ENCODE measurements at regions not wholly inside any gene's neighbourhood (a gene's known extent, or its start where the extent isn't known, plus 50 kb on each side); places are given as distances from the start of the nearest gene placed in this dataset.

DNA sequence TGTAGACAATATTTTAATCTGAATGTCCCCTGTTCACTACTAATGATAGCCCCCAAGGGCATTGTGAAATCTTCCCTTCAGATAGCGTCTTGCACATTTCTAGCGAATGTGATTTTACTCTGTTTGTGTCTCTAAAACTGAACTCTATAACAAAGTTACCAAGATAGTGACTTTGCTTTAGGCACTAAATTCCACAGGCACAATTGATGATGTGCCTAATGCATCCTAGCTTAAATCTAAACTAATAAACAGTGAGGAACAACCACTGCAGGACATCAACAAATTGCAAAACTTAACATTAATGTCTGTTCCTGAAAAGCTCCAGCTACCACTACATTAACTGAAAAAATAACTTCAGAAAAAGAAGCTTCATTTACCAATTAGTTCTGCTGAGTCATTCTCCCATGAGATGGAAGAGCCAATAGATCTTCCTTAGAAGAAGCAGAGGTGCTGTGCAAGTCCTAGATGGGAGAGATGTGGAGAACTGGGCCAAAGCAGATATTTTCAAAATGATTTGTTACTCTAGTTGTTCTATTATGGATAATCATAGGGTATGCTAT is 1065.0 kb downstream of the EPHA7 start:
- H3K9me3 Mint-ChIP-seq: no peaks in the 10 kb centered on the region
- intact Hi-C loops (cut with micrococcal nuclease): no loop called here
- H3K4me1 Mint-ChIP-seq (ENCODE audit: low read depth): no peaks in the 10 kb centered on the region
- DNase-seq: no peak
- CTCF ChIA-PET: no interaction called here
- no peaks in the 10 kb centered on the region for H3K36me3 Mint-ChIP-seq (ENCODE audit: low read depth)
- no peak overlapping the region for H3K4me3 Mint-ChIP-seq
- no peak overlapping the region for H3K27ac Mint-ChIP-seq
- no peaks in the 10 kb centered on the region for H3K27me3 Mint-ChIP-seq (ENCODE audit: low read depth)

DNA sequence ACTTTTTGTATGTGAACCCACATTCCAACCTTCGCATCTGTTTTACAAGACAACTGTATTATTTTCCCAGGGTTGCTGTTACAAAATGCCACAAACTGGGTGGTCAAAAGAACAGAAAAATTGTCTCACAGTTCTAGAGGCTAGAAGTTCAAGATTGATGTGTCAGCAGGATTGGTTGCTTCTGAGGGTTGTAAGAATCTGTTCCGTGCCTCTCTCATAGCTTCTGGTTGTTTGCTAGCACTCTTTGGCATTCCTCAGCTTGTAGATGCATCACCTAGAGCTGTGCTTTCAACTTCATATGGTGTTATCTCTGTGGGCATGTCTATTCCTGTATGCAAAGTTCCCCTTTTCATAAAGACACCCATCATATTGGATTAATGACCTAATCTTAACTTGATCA is 1067.2 kb downstream of the EPHA7 start:
- H3K4me3 Mint-ChIP-seq: no peak overlapping the region
- no peak for DNase-seq
- no peaks in the 10 kb centered on the region for H3K27me3 Mint-ChIP-seq (ENCODE audit: low read depth)
- H3K4me1 Mint-ChIP-seq (ENCODE audit: low read depth): no peaks in the 10 kb centered on the region
- H3K9me3 Mint-ChIP-seq: no peaks in the 10 kb centered on the region
- intact Hi-C loops (cut with micrococcal nuclease): no loop called here
- H3K36me3 Mint-ChIP-seq (ENCODE audit: low read depth): no peaks in the 10 kb centered on the region
- no peak overlapping the region for H3K27ac Mint-ChIP-seq
- CTCF ChIA-PET: no interaction called here

DNA sequence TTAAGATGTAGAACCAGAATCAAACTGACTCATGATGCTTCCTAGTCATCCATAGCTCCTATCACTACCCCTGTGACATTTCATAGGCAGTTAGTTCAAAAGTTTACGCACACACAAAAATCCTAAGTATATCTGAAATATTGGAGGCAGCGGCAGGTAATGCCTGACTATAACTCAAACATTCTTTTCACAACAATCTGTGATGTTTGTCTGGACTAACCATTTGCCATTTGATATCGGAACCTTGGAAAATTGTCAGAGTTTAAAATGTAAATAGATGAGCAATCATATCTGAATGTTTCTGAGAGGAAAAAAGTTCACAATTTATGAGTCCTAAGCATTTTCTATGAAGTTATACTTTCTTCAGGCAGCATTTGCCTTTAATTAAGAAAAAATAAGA is 1078.2 kb downstream of the EPHA7 start:
- CTCF ChIA-PET: no interaction called here
- Mint-ChIP-seq H3K36me3 (ENCODE audit: low read depth) (no peaks in the 10 kb centered on the region), H3K4me3 (no peak overlapping the region), H3K4me1 (ENCODE audit: low read depth) (no peaks in the 10 kb centered on the region), H3K27me3 (ENCODE audit: low read depth) (no peaks in the 10 kb centered on the region), H3K9me3 (no peaks in the 10 kb centered on the region), H3K27ac (no peak overlapping the region)
- intact Hi-C loops (cut with micrococcal nuclease): no loop called here
- DNase-seq: no peak

DNA sequence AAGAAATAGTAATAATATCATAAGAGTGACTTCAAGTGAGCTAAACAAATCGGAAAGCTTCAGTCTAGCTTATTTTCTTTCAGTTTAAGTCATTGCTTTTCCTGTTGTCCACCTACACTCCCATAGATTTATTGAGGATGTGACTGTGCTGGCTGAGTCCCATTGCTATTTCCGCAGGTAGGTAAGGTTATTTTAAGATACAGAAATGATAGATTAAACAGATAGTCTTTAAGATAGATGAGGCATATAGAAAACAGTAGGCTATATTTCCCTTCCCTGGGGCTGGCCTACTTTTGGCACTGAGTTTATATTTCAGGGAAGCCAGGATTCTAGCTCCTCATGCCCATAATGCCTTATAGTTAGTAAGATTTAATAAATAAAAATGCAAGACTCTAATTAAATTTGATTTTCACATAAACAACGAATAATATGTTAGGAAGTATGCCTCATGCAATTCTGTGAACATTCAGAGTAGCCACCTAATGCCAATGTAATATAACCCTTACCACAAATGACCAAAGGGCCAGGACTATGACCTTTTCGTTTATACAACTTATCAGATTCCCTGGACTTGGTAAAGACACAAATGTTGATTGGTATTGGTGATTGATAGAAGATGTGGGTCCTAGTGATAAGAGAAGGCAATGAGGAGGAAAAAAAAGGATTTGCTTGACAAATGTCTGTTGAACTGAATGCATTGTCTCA is 1079.3 kb downstream of the EPHA7 start:
- Mint-ChIP-seq H3K36me3 (ENCODE audit: low read depth) (no peaks in the 10 kb centered on the region), H3K27me3 (ENCODE audit: low read depth) (no peaks in the 10 kb centered on the region), H3K4me3 (no peak overlapping the region), H3K9me3 (no peaks in the 10 kb centered on the region), H3K4me1 (ENCODE audit: low read depth) (no peaks in the 10 kb centered on the region), H3K27ac (no peak overlapping the region)
- intact Hi-C loops (cut with micrococcal nuclease): no loop called here
- CTCF ChIA-PET: no interaction called here
- DNase-seq: no peak

DNA sequence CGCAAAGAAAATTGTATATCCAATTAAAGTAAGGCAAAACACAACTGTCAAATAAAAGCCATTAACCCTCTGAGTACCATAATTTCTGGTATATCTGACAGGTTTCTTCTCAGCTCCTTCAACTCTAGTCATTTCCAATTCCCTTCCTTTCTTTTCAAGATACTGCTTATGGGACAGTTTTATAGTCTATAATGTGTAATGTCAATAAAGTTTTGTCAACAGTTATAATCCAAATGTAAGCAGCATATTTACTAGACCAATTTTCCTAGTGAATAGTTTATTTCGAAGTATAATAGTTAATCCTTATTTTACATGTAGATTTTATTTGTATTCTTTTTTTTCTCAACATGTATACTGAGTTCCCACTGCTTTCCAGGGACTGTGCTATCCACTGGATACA is 1081.8 kb downstream of the EPHA7 start:
- CTCF ChIA-PET: no interaction called here
- Mint-ChIP-seq H3K9me3 (no peaks in the 10 kb centered on the region), H3K4me1 (ENCODE audit: low read depth) (no peaks in the 10 kb centered on the region), H3K4me3 (no peak overlapping the region), H3K27me3 (ENCODE audit: low read depth) (no peaks in the 10 kb centered on the region), H3K36me3 (ENCODE audit: low read depth) (no peaks in the 10 kb centered on the region), H3K27ac (no peak overlapping the region)
- intact Hi-C loops (cut with micrococcal nuclease): no loop called here
- no peak for DNase-seq

DNA sequence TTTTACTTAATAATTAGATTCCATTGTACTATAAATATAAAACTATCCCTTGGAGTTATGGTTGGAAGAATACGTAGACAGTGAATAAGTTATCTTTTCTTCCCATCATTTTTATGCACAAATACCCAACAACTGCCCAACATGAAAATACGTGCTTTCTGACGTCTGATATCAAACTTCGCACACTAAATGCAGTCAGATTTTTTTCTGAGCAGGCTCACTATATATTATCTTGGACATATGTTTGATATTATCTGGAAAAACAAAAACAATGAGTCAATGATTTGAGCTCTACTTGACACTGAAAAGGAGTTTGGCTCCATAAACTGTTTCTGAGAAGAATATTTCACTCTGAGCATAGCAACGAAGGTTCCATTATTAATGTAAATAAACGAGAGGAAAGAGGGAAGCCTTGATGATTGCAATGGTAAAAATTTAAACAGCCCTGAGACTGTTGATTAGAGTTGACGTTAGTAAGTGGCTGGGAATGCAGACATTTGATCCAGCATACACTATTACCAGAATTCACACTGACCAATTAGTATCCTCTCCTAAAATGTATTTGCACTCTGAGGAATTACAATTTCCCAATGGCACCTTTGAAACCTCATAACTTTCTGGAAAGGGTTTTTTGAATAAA is 1090.0 kb downstream of the EPHA7 start:
- DNase-seq: no peak
- H3K27me3 Mint-ChIP-seq (ENCODE audit: low read depth): no peaks in the 10 kb centered on the region
- CTCF ChIA-PET: no interaction called here
- H3K27ac Mint-ChIP-seq: no peak overlapping the region
- intact Hi-C loops (cut with micrococcal nuclease): no loop called here
- H3K4me1 Mint-ChIP-seq (ENCODE audit: low read depth): no peaks in the 10 kb centered on the region
- H3K4me3 Mint-ChIP-seq: no peak overlapping the region
- H3K9me3 Mint-ChIP-seq: no peaks in the 10 kb centered on the region
- H3K36me3 Mint-ChIP-seq (ENCODE audit: low read depth): no peaks in the 10 kb centered on the region

DNA sequence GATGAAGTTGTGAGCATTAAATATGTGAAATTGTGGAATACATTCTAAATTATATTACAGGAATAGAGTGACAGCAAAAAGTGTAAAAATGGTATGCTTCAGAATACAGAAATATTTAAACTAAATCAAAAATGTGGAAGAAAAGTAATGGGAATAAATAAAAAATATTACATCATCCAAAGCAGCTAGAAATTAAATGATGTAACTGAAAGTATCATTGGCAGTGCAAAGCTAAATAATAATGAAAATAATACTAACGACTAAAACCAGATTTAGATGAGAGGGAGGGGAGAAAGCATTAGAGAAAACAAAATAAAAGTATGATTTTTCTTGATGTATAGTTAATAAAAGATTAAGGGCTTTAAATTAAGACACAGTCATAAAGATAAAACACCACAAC is 1104.0 kb downstream of the EPHA7 start:
- DNase-seq: no peak
- H3K9me3 Mint-ChIP-seq: peaks cover 2% of the 10 kb centered on the region
- H3K27me3 Mint-ChIP-seq (ENCODE audit: low read depth): no peaks in the 10 kb centered on the region
- H3K4me3 Mint-ChIP-seq: no peak overlapping the region
- no peak overlapping the region for H3K27ac Mint-ChIP-seq
- CTCF ChIA-PET: no interaction called here
- H3K4me1 Mint-ChIP-seq (ENCODE audit: low read depth): no peaks in the 10 kb centered on the region
- no peaks in the 10 kb centered on the region for H3K36me3 Mint-ChIP-seq (ENCODE audit: low read depth)
- intact Hi-C loops (cut with micrococcal nuclease): no loop called here

DNA sequence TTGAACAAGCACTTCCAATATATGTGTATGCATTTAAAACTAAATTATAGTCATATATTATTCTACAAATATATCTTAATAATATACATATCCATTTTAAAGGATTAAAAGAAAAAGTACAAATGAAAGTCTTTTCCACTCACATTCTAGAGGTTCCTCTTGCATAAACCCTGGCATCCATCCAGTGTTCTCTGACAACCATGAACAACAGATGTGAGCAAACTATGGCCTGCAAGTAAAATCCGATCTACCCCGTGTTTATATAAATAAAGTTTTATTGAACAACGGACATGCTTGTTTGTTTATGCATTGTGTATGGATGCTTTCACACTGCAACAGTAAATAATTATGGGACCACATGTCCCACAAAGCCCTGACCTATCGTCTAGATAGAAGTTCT is 1122.3 kb downstream of the EPHA7 start:
- Mint-ChIP-seq H3K27ac (no peak overlapping the region), H3K4me3 (no peak overlapping the region), H3K9me3 (no peaks in the 10 kb centered on the region), H3K27me3 (ENCODE audit: low read depth) (no peaks in the 10 kb centered on the region), H3K36me3 (ENCODE audit: low read depth) (no peaks in the 10 kb centered on the region), H3K4me1 (ENCODE audit: low read depth) (no peaks in the 10 kb centered on the region)
- CTCF ChIA-PET: no interaction called here
- intact Hi-C loops (cut with micrococcal nuclease): no loop called here
- no peak for DNase-seq

DNA sequence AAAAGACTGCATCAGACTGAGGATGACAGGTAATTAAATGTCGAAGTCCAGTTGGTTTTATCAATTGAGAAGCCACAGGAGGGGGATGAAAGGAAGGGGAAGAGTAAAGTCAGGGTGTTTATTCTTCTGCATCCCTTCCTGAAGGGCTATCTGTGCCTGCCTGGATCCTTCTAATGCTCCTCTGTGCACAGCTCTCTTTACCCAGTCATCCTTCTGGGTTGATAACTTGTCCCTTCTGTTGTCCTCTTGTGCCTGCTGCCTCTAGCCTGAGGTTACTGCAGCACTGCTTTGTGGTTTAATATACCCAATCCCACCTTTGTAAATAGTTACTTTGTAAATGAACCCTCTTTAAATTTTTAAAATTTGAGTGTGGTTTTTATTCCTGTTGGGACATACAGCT is 1127.3 kb downstream of the EPHA7 start:
- no peak overlapping the region for H3K4me3 Mint-ChIP-seq
- no peak for DNase-seq
- intact Hi-C loops (cut with micrococcal nuclease): no loop called here

DNA sequence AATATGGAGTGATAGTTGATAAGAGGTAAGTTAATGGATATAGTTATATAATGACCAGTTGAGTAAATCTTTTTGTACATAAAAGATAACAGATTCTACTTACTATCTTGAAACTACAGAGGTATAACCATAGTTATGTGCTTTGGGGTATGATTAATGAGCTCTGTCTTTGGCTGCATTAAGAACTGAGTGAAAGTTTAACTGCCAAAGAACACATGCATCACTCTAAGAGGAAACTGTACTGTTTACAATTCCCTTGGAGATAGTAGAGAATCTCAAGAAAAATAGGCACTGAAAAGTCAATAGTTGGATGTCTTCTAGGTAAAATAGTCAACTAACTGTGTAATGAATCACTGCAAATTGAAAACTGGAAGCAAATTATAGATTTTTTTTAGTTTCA is 1129.5 kb downstream of the EPHA7 start:
- Mint-ChIP-seq H3K36me3 (ENCODE audit: low read depth) (no peaks in the 10 kb centered on the region), H3K4me1 (ENCODE audit: low read depth) (no peaks in the 10 kb centered on the region), H3K27ac (no peak overlapping the region), H3K4me3 (no peak overlapping the region), H3K27me3 (ENCODE audit: low read depth) (no peaks in the 10 kb centered on the region), H3K9me3 (peaks cover 8% of the 10 kb centered on the region)
- intact Hi-C loops (cut with micrococcal nuclease): no loop called here
- no peak for DNase-seq
- CTCF ChIA-PET: no interaction called here

More for the DNA sequence above, 1127.3 kb downstream of the EPHA7 start:
- peaks cover 7% of the 10 kb centered on the region for H3K9me3 Mint-ChIP-seq
- CTCF ChIA-PET: no interaction called here
- H3K36me3 Mint-ChIP-seq (ENCODE audit: low read depth): no peaks in the 10 kb centered on the region
- H3K27ac Mint-ChIP-seq: no peak overlapping the region
- no peaks in the 10 kb centered on the region for H3K4me1 Mint-ChIP-seq (ENCODE audit: low read depth)
- H3K27me3 Mint-ChIP-seq (ENCODE audit: low read depth): no peaks in the 10 kb centered on the region

DNA sequence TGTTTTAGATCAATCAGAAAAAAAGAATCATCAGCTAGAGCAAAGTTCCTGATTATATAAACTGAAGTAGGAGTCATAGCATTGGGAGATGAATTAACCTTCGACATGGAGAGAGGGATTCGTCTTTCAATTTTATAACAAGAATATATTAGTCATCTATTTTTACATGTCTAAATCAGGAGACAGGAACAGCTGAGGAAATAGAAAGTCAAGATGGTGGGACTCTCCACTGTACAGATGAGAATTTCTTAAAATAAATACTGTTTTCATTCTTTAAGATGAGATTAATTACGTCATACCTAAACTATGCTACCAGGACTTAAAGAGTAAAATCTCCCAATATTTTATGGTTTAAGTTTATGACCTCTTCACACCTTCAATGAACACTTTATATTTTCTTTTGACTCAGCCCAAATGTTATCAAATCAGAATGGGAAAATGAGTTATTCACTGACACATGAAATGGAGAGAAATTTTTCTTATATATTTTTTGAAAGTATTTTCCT is 1137.7 kb downstream of the EPHA7 start:
- no peak overlapping the region for H3K4me3 Mint-ChIP-seq
- intact Hi-C loops (cut with micrococcal nuclease): no loop called here
- no peaks in the 10 kb centered on the region for H3K36me3 Mint-ChIP-seq (ENCODE audit: low read depth)
- peaks cover 4% of the 10 kb centered on the region for H3K9me3 Mint-ChIP-seq
- no peaks in the 10 kb centered on the region for H3K27me3 Mint-ChIP-seq (ENCODE audit: low read depth)
- H3K27ac Mint-ChIP-seq: no peak overlapping the region
- CTCF ChIA-PET: no interaction called here
- no peaks in the 10 kb centered on the region for H3K4me1 Mint-ChIP-seq (ENCODE audit: low read depth)
- DNase-seq: no peak

DNA sequence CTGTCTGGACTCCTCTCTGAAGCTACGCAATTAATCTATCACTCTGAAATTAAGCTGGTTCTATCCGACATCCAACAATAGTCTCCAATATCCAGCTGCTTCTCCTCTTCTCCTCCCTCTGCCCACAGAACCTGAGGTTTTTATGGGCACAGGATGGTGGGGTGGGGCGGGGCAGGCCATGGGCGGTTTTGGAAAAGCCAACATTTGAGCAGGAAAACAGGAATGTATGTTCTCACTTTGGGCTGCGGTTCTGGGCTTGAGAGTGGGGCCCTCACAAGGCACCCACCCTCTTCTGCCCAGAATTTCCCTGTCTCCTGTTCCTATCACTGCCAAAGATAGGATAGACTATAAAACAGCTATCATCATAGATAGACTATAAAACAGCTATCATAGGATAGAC is 1144.2 kb downstream of the EPHA7 start:
- Mint-ChIP-seq H3K4me1 (ENCODE audit: low read depth) (no peaks in the 10 kb centered on the region), H3K36me3 (ENCODE audit: low read depth) (no peaks in the 10 kb centered on the region), H3K4me3 (no peak overlapping the region), H3K27me3 (ENCODE audit: low read depth) (no peaks in the 10 kb centered on the region), H3K27ac (no peak overlapping the region), H3K9me3 (peaks cover 2% of the 10 kb centered on the region)
- intact Hi-C loops (cut with micrococcal nuclease): no loop called here
- DNase-seq: no peak
- CTCF ChIA-PET: no interaction called here

DNA sequence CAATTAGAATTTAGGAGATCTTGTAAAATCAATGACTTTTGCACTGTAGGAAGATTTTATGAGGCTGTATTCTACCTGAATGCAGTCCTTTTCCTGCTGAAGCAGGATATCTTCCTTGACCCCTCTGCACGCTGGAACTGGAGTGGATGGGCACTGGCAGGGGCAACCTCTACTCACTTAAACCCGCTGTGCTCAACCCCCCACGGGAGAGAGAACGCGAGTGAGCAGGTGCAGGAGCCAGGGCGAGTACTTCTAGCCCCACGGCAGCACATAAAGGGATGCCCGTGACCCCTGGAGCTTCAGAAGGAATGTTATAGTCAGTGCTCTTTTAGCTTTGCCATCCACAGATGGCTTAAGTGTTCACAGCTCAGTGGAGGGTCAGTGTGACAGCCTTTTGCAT is 1144.8 kb downstream of the EPHA7 start:
- CTCF ChIA-PET: no interaction called here
- Mint-ChIP-seq H3K4me1 (ENCODE audit: low read depth) (no peaks in the 10 kb centered on the region), H3K36me3 (ENCODE audit: low read depth) (no peaks in the 10 kb centered on the region), H3K4me3 (no peak overlapping the region), H3K27ac (no peak overlapping the region), H3K9me3 (peaks cover 2% of the 10 kb centered on the region), H3K27me3 (ENCODE audit: low read depth) (no peaks in the 10 kb centered on the region)
- intact Hi-C loops (cut with micrococcal nuclease): no loop called here
- DNase-seq: no peak
